ENCODE measurements at regions not wholly inside any gene's neighbourhood (a gene's known extent, or its start where the extent isn't known, plus 50 kb on each side); places are given as distances from the start of the nearest gene placed in this dataset.
A peak's percentile ranks its signal among the peaks of the same experiment; 100 is the strongest.

GRCh38 chr3:42037318-42037945 lies 53.7 kb upstream of the TRAK1 start:
- DNase-seq = no peak

GRCh38 chr3:42036483-42036823 lies 54.7 kb upstream of the TRAK1 start:
- DNase-seq = no peak

GRCh38 chr3:42035816-42036482 lies 55.2 kb upstream of the TRAK1 start:
- DNase-seq = no peak

- no peak for DNase-seq
Observed at GRCh38 chr3:42035007-42035406, 56.1 kb upstream of the TRAK1 start.

GRCh38 chr3:42033741-42034140 lies 57.4 kb upstream of the TRAK1 start:
- no peak for DNase-seq

GRCh38 chr3:42032693-42033349 lies 58.3 kb upstream of the TRAK1 start:
- DNase-seq = peak; percentile 93

- DNase-seq = peak; percentile 33
Observed at GRCh38 chr3:42031808-42032480, 59.2 kb upstream of the TRAK1 start.

- no peak for DNase-seq
Observed at GRCh38 chr3:42028474-42028873, 62.7 kb upstream of the TRAK1 start.

- no peak for DNase-seq
Observed at GRCh38 chr3:42027571-42027970, 63.6 kb upstream of the TRAK1 start.

- DNase-seq = peak; percentile 97
Observed at GRCh38 chr3:42025370-42026138, 63.7 kb upstream of the ULK4 start.

GRCh38 chr3:42024591-42025351 lies 62.9 kb upstream of the ULK4 start:
- peak; percentile 67 for DNase-seq

GRCh38 chr3:42023380-42023779 lies 61.5 kb upstream of the ULK4 start:
- DNase-seq = no peak

- no peak for DNase-seq
Observed at GRCh38 chr3:42022355-42022754, 60.5 kb upstream of the ULK4 start.

GRCh38 chr3:42020684-42021307 lies 58.9 kb upstream of the ULK4 start:
- DNase-seq = peak; percentile 40

- DNase-seq = no peak
Observed at GRCh38 chr3:42019953-42020260, 58.0 kb upstream of the ULK4 start.

GRCh38 chr3:42019144-42019952 lies 57.4 kb upstream of the ULK4 start:
- DNase-seq = peak; percentile 16

GRCh38 chr3:42014921-42015533 lies 53.1 kb upstream of the ULK4 start:
- DNase-seq = peak; percentile 71

- DNase-seq = peak; percentile 54
Observed at GRCh38 chr3:42014458-42014920, 52.6 kb upstream of the ULK4 start.

- peak; percentile 56 for DNase-seq
Observed at GRCh38 chr3:42013691-42014457, 52.0 kb upstream of the ULK4 start.

Measured in NCI-H69 (cell line).